ENCODE measurements at regions not wholly inside any gene's neighbourhood (a gene's known extent, or its start where the extent isn't known, plus 50 kb on each side); places are given as distances from the start of the nearest gene placed in this dataset.

GRCh38 chr5:17384181-17384580 lies 113.8 kb upstream of the TAF11L2 start:
- TF ChIP-seq CTCF (conservative IDR thresholded peaks at IDR 0.05; ENCODE audit: low read depth in 2 of 2) (no peak), EZH2 (IDR thresholded peaks at IDR 0.05; ENCODE audit: low read depth, unreplicated experiment) (no peak), POLR2AphosphoS5 (IDR thresholded peaks at IDR 0.05; ENCODE audit: low read depth) (no peak), JUNB (IDR thresholded peaks at IDR 0.05; ENCODE audit: unreplicated experiment) (no peak), CREB1 (CRISPR knock-in tag; IDR thresholded peaks at IDR 0.05; ENCODE audit: low read depth) (no peak)

Measured in GM23338 (cell line).